Endothelial cell of umbilical vein (primary cell): ENCODE measurements at regions not wholly inside any gene's neighbourhood (a gene's known extent, or its start where the extent isn't known, plus 50 kb on each side); places are given as distances from the start of the nearest gene placed in this dataset.
A peak's percentile ranks its signal among the peaks of the same experiment; 100 is the strongest.

ENCODE experiments used
- BruUV-seq: library from RNA; stranded (reverse); fragments of 400-500 nt; replicated peaks from 2 replicates; lab custom pipeline; 2021; lab: Mats Ljungman, UMichigan
- CTCF ChIA-PET: fragments of 300-600, 350-600 bp; sonication (Branson Sonifier 250); formaldehyde crosslinking; loops from one replicate; lab custom pipeline; 2021; ENCODE audit warnings: antibody characterized with exemption, inconsistent platforms; lab: Charles Lee
- POLR2A ChIA-PET: fragments of 300-600, 350-600 bp; sonication (Branson Sonifier 250); formaldehyde crosslinking; loops from one replicate; lab custom pipeline; 2021; ENCODE audit warnings: antibody characterized with exemption, inconsistent platforms; lab: Charles Lee
- DNase-seq: peaks from one replicate; pipeline ENCODE4 v3.0.0-alpha.2; 2011; ENCODE audit warnings: low read depth, low spot score
- FAIRE-seq: peaks from 2 replicates; lab custom pipeline; 2011; peaks lifted over from hg19 to GRCh38; lab: Jason Lieb, UNC
- H2AFZ ChIP-seq: 2 replicates; pipeline ENCODE4 v1.6.0; 2012; ENCODE audit warnings: low read depth, low read length, control low read depth, inconsistent platforms
- H3K27ac ChIP-seq: 2 replicates; pipeline ENCODE4 v1.5.1; 2011; ENCODE audit warnings: low read depth, mild to moderate bottlenecking, control low read depth, low read length, moderate library complexity; ENCODE audit not compliant: insufficient read depth
- H3K27me3 ChIP-seq, 2 experiments: 2 replicates each; pipeline versions ENCODE4 v1.6.0 to v1.6.1; 2011; ENCODE audit warnings: low read length in 2 of 2, mixed read lengths in 1 of 2; ENCODE audit not compliant: control insufficient read depth in 2 of 2, insufficient read depth in 2 of 2
- H3K36me3 ChIP-seq, 2 experiments: 2 replicates in 1 of 2; 3 replicates in 1 of 2; pipeline ENCODE4 v1.5.1; 2011; ENCODE audit warnings: low read length in 2 of 2, mild to moderate bottlenecking in 1 of 2, moderate library complexity in 1 of 2; ENCODE audit not compliant: control insufficient read depth in 2 of 2, insufficient read depth in 2 of 2; ENCODE audit errors: extremely low read depth in 1 of 2
- H3K4me1 ChIP-seq: 3 replicates; pipeline ENCODE4 v1.5.1; 2011; ENCODE audit warnings: mild to moderate bottlenecking, low read length; ENCODE audit not compliant: control insufficient read depth, insufficient read depth; ENCODE audit errors: extremely low read depth
- H3K4me2 ChIP-seq: 2 replicates; pipeline ENCODE4 v1.6.1; 2011; ENCODE audit warnings: low read length, control low read depth, mixed read lengths; ENCODE audit not compliant: insufficient read depth
- H3K4me3 ChIP-seq, 3 experiments: fragments of 200-600 bp in 1 of 3; sonication (generic), shearing (Covaris generic) in 1 of 3; replicated peaks in 1 of 3; 2 replicates each; pipeline ENCODE4 v1.5.1; 2011 to 2016; ENCODE audit warnings: control low read depth in 3 of 3, low read length in 3 of 3, mild to moderate bottlenecking in 2 of 3, inconsistent platforms in 1 of 3, low read depth in 1 of 3, moderate library complexity in 1 of 3; ENCODE audit not compliant: insufficient read depth in 1 of 3
- H3K79me2 ChIP-seq: 2 replicates; pipeline ENCODE4 v1.6.0; 2012; ENCODE audit warnings: low read length, inconsistent platforms; ENCODE audit not compliant: control insufficient read depth, insufficient read depth
- H3K9ac ChIP-seq: replicated peaks from 2 replicates; pipeline ENCODE3; 2011; ENCODE audit warnings: low read length, control low read depth; ENCODE audit not compliant: insufficient read depth; ENCODE audit errors: extremely low read depth
- H3K9me1 ChIP-seq: replicated peaks from 3 replicates; pipeline ENCODE4 v1.6.0; 2011; ENCODE audit warnings: mild to moderate bottlenecking, low read length; ENCODE audit not compliant: control insufficient read depth, insufficient read depth; ENCODE audit errors: extremely low read depth
- H3K9me3 ChIP-seq: replicated peaks from 2 replicates; pipeline ENCODE4 v1.5.1; 2012; ENCODE audit warnings: low read length, inconsistent platforms; ENCODE audit not compliant: control insufficient read depth, insufficient read depth
- H4K20me1 ChIP-seq: replicated peaks from 2 replicates; pipeline ENCODE3; 2011; ENCODE audit warnings: mild to moderate bottlenecking, low read length; ENCODE audit not compliant: control insufficient read depth, insufficient read depth; ENCODE audit errors: extremely low read depth
- CTCF ChIP-seq, 2 donors: IDR thresholded peaks; 1 replicate in 1 of 2; 2 replicates in 1 of 2; pipeline ENCODE4 v1.5.1; 2011; ENCODE audit warnings: low read length in 2 of 2, mild to moderate bottlenecking in 2 of 2, moderate library complexity in 2 of 2, control low read depth in 1 of 2, inconsistent platforms in 1 of 2, low read depth in 1 of 2; ENCODE audit not compliant: insufficient read depth in 1 of 2; ENCODE audit errors: extremely low read depth in 1 of 2
- FOS ChIP-seq: IDR thresholded peaks from 2 replicates; pipeline ENCODE4 v1.6.1; 2011; ENCODE audit warnings: mild to moderate bottlenecking, low read length, moderate library complexity, borderline replicate concordance; ENCODE audit not compliant: insufficient read depth
- dilution Hi-C: fragments of 300-500 bp; cut with MboI; formaldehyde crosslinking; loops from one replicate; pipeline ENCODE4 v1.15.0; 2019; ENCODE audit warnings: low sequenced_read_pairs; ENCODE audit not compliant: extremely low pct_ligation_motif_present
- intact Hi-C: fragments of 100-400 bp; cut with micrococcal nuclease; formaldehyde crosslinking; loops from one replicate; pipeline ENCODE4 v1.10.0; 2022

DNA sequence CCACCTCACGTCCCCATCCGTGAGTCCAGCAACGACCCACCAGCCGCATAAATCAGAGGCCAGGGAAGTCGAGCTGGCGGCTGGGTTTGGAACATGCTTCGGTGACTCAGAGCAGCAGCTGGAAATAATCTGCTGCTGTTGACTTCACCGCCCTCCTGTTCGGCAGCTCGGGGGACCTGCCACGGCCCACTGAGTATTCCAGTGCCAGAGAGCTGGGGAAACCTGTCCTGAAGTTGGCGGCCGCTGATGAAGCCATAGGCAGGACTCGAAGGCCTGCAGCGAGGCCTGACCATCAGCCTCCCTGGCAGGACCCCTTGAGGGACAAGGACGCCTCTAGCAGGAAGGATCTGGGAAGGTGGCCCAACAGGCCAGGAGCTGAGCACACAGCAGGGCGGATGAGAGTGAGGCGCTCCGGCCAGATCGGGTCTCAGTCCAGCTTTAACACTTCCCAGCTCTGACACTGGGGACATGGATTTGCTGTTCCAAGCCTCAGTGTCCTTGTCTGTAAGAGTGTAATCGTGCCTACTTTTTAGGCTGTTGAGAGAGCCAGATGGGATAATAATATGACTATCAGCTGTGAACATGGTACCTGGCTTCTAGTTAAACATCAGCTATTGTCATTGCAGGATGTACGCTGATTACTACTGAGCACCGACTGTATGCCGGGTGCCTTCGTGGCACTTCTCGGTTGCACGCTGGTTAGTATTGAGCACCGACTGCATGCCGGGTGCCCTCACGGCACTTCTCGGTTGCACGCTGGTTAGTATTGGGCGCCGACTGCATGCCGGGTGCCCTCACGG, 50.4 kb upstream of the CIBAR2 start:
- Histone ChIP-seq H3K27me3 (no peaks in the 10 kb centered on the region), H4K20me1 (no peaks in the 10 kb centered on the region), H3K4me1 (peaks cover 10% of the 10 kb centered on the region), H3K9me3 (no peaks in the 10 kb centered on the region), H3K79me2 (no peaks in the 10 kb centered on the region), H3K9ac (no peak overlapping the region), H3K4me2 (no peak overlapping the region), H3K4me3 (no peak overlapping the region), H3K9me1 (no peaks in the 10 kb centered on the region), H3K27ac (no peak overlapping the region), H3K36me3 (no peaks in the 10 kb centered on the region), H2AFZ (no peak overlapping the region)
- POLR2A ChIA-PET, result no interaction called here
- TF ChIP-seq CTCF (IDR thresholded peaks at IDR 0.05; ENCODE audit: extremely low read depth in 1 of 2, insufficient read depth in 1 of 2, low read depth in 1 of 2, low read length in 2 of 2), result no peak
- TF ChIP-seq FOS, result peak; percentile 31
- no TSS peak for BruUV-seq
- DNase-seq, result peak; percentile 46
- dilution Hi-C loops (no loop called here), intact Hi-C loops (no loop called here)
- no peak for FAIRE-seq
- CTCF ChIA-PET, result interaction anchor here (0.9 to 2.5 kb wide), 9 partner anchors 9 to 83 kb away, joined by 3 to 16 read pairs (median 4); no protein-coding TSS in a partner anchor
